GM10266 (cell line): ENCODE measurements at regions not wholly inside any gene's neighbourhood (a gene's known extent, or its start where the extent isn't known, plus 50 kb on each side); places are given as distances from the start of the nearest gene placed in this dataset.

Experiments
- DNase-seq: peaks from one replicate; pipeline ENCODE4 v3.0.0; 2012; ENCODE audit errors: extremely low spot score
- TF ChIP-seq, protein P1 (sequence below): IDR thresholded peaks from 2 replicates; pipeline ENCODE4 v1.5.1; 2012; ENCODE audit warnings: mild to moderate bottlenecking, low read depth; ENCODE audit not compliant: control insufficient read depth, insufficient read depth; ENCODE audit errors: missing control alignments

DNA sequence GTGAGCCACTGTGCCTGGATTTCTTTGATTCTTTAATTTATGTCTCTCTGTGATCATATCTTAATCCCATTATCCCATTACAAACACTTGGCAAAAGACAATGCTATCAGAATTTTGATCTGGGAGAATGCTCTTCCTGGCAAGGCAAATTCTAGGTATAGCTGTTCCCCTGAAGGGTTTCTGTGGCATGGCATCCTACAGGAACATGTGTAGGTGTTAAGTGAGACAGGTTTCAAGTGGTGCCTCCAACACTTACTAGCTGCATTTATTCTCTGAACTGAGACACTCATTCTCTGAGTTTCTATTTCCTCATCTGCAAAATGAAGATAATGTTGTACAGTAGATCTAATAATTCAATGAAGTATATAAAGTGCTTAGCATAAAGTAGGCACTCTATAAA lies 87.1 kb upstream of the CTTNBP2 start:
- DNase-seq, result no peak

DNA sequence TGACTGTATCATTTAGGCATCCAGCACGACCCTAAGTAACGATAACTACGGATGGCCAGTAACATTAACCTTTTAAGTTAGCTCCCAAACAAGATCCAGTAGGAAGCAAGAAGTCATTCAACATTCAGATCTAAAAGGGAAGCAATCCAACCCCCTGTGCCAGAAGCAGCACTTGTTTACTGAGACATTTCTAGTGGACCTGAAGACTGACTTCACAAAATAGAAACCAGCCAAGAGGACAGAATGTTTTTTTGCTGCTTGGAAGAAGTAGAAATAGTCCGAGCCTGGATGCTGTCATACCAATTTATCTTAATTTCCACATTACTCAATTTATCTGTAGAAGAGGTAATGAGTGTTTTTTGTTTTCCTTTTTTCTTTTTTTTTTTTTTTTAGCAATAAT lies 88.0 kb upstream of the CTTNBP2 start:
- TF ChIP-seq, protein P1, sequence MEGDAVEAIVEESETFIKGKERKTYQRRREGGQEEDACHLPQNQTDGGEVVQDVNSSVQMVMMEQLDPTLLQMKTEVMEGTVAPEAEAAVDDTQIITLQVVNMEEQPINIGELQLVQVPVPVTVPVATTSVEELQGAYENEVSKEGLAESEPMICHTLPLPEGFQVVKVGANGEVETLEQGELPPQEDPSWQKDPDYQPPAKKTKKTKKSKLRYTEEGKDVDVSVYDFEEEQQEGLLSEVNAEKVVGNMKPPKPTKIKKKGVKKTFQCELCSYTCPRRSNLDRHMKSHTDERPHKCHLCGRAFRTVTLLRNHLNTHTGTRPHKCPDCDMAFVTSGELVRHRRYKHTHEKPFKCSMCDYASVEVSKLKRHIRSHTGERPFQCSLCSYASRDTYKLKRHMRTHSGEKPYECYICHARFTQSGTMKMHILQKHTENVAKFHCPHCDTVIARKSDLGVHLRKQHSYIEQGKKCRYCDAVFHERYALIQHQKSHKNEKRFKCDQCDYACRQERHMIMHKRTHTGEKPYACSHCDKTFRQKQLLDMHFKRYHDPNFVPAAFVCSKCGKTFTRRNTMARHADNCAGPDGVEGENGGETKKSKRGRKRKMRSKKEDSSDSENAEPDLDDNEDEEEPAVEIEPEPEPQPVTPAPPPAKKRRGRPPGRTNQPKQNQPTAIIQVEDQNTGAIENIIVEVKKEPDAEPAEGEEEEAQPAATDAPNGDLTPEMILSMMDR, result no peak
- DNase-seq, result no peak

More for the DNA sequence above, 87.1 kb upstream of the CTTNBP2 start:
- TF ChIP-seq, protein P1, result no peak

DNA sequence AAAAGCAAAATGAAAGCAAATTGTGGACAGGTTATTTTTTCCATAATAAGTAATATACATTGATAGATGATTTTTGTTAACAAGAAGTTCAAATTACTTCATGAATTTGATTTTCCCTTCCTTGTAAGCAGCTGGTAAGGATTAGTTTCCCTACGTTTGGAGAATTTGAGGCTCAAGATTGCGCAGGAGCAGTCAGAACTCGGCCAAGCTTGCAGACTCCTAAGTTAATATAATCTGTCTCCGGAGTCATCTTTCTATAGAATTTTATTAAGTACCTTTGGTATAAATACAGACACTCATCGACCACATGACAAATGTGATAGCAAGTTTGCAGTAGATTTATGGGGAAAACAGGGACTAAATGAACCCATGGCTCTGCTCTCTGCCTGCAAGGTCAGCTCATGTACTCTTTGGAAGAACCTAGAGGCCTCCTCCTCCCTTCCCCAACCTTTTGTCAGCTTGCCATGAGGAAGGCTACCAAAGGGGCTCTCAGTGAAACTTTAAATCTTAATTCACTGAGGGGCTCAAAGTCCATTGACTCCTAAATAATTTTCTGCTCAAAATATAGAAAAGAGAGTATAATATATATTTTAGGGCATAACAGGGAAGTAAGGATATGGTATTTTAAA lies 89.2 kb upstream of the CTTNBP2 start:
- no peak for DNase-seq
- TF ChIP-seq, protein P1, result no peak

DNA sequence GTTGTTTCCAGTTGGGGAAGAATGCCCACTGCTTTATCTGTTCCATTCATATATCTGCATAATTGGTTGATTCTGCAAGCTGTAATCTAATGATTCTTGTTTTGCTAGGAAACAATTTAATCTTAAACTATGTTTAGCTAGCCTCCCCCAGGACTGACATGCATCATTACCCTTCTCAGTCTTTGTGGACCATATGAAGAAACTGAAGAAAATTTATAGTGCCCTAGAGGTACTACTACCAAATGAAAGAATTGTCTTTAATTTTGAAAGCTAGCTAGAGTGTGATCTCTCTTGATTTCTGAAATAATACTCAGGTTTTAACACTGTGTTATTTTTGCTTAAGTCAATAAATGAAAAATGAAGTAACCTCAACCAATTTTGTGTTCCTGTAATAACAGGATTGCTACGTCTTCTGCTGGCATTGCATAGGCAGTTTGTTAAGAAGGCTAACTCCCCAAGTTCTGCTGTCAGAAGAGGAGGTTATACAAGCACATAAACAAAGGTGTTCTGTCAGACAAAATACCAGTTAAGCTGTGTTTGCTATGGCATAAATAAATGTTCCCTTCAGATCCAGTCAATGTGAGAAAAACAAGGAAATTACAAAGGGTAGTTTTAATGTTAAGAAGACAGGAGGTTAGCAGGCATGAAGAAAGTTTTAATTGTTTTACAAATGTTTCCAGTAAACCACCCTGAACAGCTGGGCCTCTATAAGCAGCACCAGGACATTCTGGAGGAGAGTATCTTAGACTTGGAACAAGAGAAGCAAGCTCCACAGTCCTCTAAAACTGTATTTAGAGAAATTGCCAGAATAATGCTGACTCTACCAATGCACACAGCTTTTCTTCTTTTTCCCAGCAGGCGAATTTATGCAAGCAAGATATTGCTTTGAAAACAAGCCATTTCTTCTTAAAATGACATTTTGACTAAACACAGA lies 90.3 kb upstream of the CTTNBP2 start:
- TF ChIP-seq, protein P1, result no peak
- no peak for DNase-seq

DNA sequence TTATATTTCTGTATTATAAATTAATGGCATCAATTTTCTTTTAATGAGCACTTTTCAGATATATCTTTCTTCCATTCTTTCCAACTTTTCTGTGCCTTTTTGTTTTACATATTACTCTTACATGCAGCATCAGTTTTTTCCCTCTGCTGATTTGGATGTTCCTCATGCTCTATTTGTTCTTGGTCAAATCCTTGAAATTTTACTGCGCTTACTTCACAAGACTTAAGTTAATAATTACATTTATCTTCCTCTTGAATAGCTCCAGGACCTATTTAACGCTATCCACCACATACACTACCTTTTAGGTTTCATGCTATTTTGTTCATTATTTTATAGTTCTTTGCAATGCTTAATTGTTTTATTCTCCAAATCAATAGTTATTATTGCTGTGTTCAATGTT lies 97.6 kb upstream of the CTTNBP2 start:
- no peak for DNase-seq
- TF ChIP-seq, protein P1, result no peak

DNA sequence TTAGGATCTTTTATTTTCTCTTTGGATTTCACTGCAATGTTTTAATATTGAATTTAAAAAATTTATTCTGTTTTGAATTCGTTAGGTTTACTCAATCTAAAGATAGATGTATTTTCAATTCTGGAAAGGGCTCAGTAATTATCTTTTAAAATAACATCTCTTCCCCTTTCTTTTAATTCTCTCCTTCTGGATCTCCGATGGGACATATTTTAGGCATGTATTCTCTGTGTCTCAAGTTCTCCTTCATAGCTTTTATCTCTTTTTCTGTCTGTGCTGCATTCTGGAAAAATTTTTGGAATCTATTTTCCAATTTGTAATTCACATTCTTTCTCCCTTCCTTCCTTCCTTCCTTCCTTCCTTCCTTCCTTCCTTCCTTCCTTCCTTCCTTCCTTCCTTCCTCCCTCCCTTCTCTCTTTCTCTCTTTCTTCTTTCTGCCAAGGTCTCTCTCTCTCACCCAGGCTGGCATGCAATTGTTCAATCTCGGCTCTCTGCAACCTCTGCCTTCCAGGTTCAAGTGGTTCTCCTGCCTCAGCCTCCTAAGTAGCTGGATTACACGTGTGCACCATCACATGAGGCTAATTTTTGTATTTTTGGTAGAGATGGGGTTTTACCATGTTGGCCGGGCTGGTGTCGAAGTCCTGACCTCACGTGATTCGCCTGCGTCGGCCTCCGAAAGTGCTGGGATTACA lies 98.5 kb upstream of the CTTNBP2 start:
- TF ChIP-seq, protein P1, result no peak
- no peak for DNase-seq
